Frontal cortex (tissue), 3 donors: ENCODE measurements at regions not wholly inside any gene's neighbourhood (a gene's known extent, or its start where the extent isn't known, plus 50 kb on each side); places are given as distances from the start of the nearest gene placed in this dataset.
"Not testable (repeated sequence)": the region's sequence is repeated elsewhere in the genome, so short reads cannot be mapped to it uniquely, and the experiment has no call there.

Experiments used
- DNase-seq, 2 donors: peaks; one replicate each; pipeline ENCODE4 v3.0.0; 2012; ENCODE audit warnings: low spot score in 2 of 2
- FAIRE-seq: peaks from 2 replicates; lab custom pipeline; 2012; peaks lifted over from hg19 to GRCh38; lab: Jason Lieb, UNC
- donor health status: control.
- donor health status: control.
- donor health status: control.

GRCh38 chr20:4635781-4636180, 50.5 kb upstream of the PRNP start:
- no peak for DNase-seq

GRCh38 chr20:4635342-4635741, 50.9 kb upstream of the PRNP start:
- FAIRE-seq: no peak
- no peak for DNase-seq

More at GRCh38 chr20:4635781-4636180, 50.5 kb upstream of the PRNP start:
- FAIRE-seq: no peak

- FAIRE-seq (no peak), DNase-seq (no peak)
Measured at GRCh38 chr20:4633780-4634179, 52.5 kb upstream of the PRNP start.

DNA sequence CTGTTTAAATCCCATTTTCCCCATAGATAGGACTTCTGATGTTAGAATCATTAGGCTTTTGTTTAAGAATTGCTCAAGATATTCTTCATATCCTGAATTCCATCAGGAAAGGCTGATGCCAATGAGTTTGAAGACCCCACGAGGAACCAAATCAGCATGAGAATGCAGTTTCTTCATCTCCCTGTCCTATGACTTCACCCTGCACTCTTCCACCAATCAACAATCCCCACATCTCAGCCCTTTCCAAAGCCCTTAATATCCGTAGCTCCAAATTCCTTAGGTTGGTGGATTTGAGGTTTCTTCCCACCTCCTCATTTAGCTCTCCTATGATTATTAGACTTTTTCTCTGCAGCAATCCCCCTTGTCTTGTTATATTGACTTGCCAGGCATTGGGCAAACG, 52.9 kb upstream of the PRNP start:
- DNase-seq (no peak), FAIRE-seq (no peak)

- no peak for DNase-seq
- FAIRE-seq: no peak
Measured at GRCh38 chr20:4632876-4633275, 53.4 kb upstream of the PRNP start.

DNA sequence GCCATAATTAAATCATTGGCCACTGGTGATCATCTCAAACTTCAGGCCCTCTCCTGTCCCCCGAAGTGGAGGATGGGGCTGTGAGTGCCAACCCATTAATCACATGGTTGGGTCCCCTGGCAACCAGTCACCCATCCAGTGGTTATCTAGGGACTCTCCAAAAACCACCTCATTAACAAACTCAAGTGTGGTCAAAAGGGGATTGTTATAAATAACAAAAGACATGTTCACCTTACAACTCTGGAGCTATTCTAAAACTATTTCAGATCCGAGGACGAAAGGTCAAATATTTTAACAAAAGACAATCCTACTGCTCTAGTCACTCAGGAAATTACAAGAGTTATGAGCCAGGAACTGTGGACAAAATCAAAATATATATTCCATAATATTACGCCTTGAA, 60.0 kb upstream of the PRNP start:
- no peak for FAIRE-seq

DNA sequence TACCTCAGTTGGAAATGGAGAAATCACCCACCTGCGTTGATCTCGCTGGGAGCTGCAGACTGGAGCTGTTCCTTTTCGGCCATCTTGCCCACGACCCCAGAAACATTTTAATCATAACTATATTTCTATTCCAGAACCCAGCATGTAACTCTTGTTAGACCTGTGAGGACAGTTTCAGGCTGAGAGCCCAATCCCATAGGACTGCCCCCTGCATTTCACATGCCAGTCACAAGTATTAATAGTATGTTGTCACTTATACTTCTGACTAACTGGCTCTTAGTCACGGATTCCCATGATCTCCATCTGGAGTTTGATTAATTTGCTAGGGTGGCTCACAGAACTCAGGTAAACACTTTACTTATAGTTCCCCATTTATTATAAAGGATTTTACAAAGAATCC, 60.6 kb upstream of the PRNP start:
- no peak for FAIRE-seq
- DNase-seq: no peak

More for the DNA sequence above, 60.0 kb upstream of the PRNP start:
- DNase-seq: no peak

DNA sequence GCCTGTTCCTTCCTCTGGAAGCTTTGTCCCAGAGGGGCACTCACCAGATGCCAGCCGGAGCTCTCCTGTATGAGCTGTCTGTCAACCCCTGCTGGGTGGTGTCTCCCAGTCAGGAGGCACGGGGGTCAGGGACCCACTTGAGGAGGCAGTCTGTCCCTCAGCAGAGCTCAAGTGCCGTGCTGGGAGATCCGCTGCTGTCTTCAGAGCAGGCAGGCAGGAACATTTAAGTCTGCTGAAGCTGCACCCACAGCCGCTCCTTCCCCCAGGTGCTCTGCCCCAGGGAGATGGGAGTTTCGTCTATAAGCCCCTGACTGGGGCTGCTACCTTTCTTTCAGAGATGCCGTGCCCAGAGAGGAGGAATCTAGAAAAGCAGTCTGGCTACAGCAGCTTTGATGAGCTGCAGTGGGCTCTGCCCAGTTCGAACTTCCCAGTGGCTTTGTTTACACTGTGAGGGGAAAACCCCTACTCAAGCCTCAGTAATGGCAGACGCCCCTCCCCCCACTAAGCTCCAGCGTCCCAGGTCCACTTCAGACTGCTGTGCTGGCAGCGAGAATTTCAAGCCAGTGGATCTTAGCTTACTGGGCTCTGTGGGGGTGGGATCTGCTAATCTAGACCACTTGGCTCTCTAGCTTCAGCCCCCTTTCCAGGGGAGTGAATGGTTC, 61.5 kb upstream of the PRNP start:
- not testable (repeated sequence) for DNase-seq, FAIRE-seq

DNA sequence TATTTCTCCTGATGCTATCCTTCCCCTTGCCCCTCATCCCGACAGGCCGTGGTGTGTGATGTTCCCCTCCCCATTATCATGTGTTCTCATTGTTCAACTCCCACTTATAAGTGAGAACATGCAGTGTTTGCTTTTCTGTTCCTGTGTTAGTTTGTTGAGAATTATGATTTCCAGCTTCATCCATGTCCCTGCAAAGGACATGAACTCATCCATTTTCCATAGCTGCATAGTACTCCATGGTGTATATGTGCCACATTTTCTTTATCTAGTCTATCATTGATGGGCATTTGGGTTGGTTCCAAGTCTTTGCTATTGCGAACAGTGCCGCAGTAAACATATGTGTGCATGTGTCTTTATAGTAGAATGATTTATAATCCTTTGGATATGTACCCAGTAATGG, 67.1 kb upstream of the PRNP start:
- not testable (repeated sequence) for DNase-seq, FAIRE-seq

DNA sequence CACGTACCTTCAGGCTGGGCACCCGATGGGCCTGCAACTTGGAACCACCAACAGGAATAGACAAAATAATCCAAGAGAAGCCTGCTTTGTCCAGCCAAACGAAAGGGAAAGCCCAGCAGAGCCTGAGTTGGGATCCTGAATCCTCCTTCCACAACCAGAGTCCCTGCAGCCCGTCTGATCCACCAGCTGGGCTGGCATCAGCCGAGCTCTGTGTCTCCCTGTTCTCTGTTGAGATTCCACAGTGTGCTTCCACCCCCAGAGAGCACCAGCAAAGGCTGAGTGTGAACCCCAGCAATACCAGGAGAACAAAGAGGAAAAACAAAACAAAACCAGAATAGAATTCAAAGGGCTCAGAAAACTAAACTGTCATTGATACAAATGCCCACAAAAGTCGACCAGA, 68.8 kb upstream of the PRNP start:
- DNase-seq (no peak), FAIRE-seq (no peak)

- no peak for FAIRE-seq
- no peak for DNase-seq
Measured at GRCh38 chr20:4617019-4617418, 69.2 kb upstream of the PRNP start.

- DNase-seq: peak in 1 of 2 donors; percentile 33
- FAIRE-seq: peak; percentile 54
Measured at GRCh38 chr20:4613718-4614620, 72.3 kb upstream of the PRNP start.

- DNase-seq (no peak), FAIRE-seq (no peak)
Measured at GRCh38 chr20:4613184-4613583, 73.1 kb upstream of the PRNP start.

GRCh38 chr20:4610871-4611270, 75.4 kb upstream of the PRNP start:
- DNase-seq: no peak
- no peak for FAIRE-seq

DNA sequence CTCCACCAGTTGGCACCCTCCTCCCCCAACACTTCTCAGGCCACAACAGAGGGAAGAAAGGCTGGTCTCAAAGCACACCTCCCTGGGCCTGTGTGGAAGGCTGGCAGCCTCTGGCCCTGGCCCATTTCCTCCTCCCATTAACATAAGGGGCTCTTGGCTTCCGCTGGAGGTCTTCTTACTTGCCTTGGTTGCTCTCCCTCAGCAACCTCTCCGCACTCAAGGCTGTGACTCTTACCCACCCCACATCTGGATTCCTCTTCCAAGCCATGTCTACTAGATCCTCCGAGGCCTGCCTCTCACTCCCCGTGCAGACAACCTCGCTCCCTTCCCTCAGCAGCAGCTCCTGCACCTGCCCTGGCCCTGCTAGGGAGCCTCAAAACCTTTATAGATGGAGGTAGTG, 76.7 kb upstream of the PRNP start:
- DNase-seq: no peak
- FAIRE-seq: no peak

DNA sequence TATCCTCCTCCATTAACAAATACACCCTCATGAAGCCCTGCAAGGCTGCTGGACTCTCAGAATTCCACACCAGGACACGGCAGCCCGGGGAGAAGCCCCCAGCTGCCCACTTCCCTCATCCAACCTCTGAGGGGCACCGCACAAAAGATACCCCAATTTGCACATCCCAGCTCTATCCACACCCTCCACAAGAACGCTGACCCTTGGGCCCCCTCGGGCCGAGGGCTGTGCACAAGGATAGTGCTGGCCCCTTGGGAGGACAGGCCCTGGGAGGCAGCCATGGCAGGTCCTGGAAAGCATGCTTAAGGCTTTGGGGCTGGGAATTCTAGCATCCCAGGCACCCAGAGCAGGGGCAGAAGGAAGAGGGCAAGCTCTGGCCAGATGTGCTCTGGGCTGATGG, 77.4 kb upstream of the PRNP start:
- FAIRE-seq (no peak), DNase-seq (no peak)

DNA sequence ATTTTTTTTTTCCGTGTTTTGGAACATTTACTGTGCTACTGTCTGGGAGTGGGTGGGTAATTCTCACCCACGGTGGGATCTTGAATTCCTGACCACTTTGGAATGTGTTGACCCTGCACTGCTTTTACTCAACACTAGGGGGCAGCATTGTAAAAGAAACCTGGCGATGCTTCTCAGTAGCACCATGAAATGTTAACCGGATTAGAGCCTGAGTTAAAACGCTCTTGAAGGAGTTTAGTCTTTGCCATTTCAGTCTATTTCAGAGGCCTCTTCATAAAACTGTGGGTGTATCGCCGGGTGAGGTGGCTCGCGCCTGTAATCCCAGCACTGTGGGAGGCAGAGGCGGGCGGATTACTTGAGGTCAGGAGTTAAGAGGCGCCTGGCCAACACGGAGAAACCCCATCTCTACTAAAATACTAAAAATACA, 79.0 kb upstream of the PRNP start:
- FAIRE-seq: peak; percentile 31
- peak in 1 of 2 donors; percentile 61 for DNase-seq

DNA sequence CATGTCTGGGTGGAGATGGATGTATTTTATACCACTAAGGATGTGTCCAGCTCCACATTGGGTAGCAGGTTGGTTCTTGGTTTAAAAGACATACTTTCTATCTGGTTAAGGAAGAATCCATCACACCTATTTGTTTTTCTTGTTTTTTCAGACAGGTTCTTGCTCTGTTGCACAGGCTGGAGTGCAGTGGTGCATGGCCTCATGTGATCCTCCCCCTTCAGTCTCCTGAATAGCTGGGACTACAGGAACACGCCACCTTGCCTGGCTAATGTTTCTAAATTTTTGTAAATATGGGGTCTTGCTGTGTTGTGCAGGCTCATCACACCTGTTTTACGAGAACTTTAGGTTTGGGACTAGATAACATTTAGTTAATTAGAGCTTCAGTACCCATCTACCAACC, 80.2 kb upstream of the PRNP start:
- FAIRE-seq: no peak

DNA sequence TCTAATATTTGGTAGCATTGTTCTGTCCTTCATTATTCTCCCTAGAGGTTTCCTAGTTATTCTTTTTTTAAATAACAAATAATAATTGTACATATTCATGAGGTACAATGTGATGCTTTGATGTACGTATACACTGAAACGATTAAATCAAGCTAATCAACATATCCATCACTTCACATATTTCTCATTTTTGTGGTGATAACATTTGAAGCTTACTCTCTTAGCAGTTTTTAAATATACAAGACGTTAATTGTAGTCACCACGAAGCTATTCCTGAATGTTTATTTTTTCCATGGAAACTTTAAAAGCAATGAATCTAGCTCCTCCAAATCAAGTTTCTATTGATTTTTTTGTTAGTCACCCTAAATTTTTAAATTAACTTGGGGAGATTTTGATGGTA, 81.1 kb upstream of the PRNP start:
- no peak for DNase-seq
- no peak for FAIRE-seq

More for the DNA sequence above, 80.2 kb upstream of the PRNP start:
- no peak for DNase-seq

DNA sequence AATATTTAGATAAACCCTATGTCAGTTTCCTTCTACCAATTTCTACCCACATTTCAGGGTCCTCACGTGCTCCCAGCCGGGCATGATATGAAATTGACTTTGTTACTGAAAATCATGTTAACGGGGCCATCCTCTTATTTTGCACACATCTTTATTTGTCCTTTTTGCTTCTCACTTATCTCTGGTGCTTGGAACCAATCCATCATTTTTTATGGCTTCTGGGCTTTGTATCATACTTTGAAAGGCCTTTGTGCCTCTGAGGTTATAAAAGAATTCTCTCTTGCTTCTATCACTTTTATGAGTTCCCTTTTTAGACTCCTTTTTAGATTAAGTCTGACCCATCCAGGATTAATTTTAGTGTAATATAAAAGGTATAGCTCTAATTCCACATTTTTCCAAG, 81.7 kb upstream of the PRNP start:
- no peak for FAIRE-seq

DNA sequence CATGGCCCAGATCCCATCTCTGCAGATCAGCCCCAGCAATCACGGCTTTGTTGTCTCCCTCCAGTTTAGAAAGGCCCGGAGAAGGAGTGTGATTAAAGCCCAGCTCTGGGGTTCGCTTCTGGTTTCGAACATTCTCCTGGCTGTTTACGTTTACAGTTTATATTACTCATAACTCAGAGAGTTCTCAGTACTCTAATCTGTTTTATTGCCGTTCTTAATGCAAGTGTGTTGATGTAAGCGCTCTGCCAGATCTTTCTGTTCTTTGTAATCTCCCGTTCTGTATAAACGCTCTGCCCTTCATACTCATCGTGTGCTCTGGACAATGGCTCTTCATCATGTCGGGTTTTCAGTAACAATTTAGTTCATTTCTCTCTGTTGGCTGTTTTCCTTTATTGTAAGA, 82.5 kb upstream of the PRNP start:
- FAIRE-seq (no peak), DNase-seq (no peak)

More for the DNA sequence above, 81.7 kb upstream of the PRNP start:
- no peak for DNase-seq
